Mesenchymal stem cell (in vitro differentiated cells and primary cell): ENCODE measurements at regions not wholly inside any gene's neighbourhood (a gene's known extent, or its start where the extent isn't known, plus 50 kb on each side); places are given as distances from the start of the nearest gene placed in this dataset.

Source experiments
- DNase-seq: peaks from one replicate; pipeline ENCODE4 v3.0.0-alpha.2; 2013
- H2AFZ ChIP-seq: one replicate; pipeline ENCODE4 v1.6.1; 2013; ENCODE audit warnings: low read depth, mild to moderate bottlenecking, control low read depth, inconsistent platforms, low read length, moderate library complexity
- H2AK5ac ChIP-seq: 2 replicates; pipeline ENCODE4 v1.6.1; 2013; ENCODE audit warnings: low read length, moderate library complexity, mild to moderate bottlenecking, inconsistent platforms; ENCODE audit not compliant: severe bottlenecking
- H2BK120ac ChIP-seq: one replicate; pipeline ENCODE4 v1.6.1; 2013; ENCODE audit warnings: low read depth, mild to moderate bottlenecking, inconsistent platforms, low read length, moderate library complexity
- H2BK12ac ChIP-seq, 2 experiments: one replicate each; pipeline ENCODE4 v1.6.1; 2013; ENCODE audit warnings: inconsistent platforms in 2 of 2, low read length in 2 of 2, mild to moderate bottlenecking in 2 of 2, moderate library complexity in 2 of 2, control low read depth in 1 of 2
- H2BK15ac ChIP-seq: one replicate; pipeline ENCODE4 v1.6.1; 2013; ENCODE audit warnings: mild to moderate bottlenecking, low read depth, inconsistent platforms; ENCODE audit not compliant: poor library complexity, severe bottlenecking
- H2BK5ac ChIP-seq: 2 replicates; pipeline ENCODE4 v1.6.1; 2013; ENCODE audit warnings: low read depth, mild to moderate bottlenecking, low read length, control low read depth, inconsistent platforms; ENCODE audit not compliant: poor library complexity, severe bottlenecking
- H3K14ac ChIP-seq, 2 experiments: one replicate each; pipeline ENCODE4 v1.6.1; 2013; ENCODE audit warnings: inconsistent platforms in 2 of 2, low read length in 2 of 2, control low read depth in 1 of 2, mild to moderate bottlenecking in 1 of 2, moderate library complexity in 1 of 2
- H3K18ac ChIP-seq, 2 experiments: one replicate each; pipeline ENCODE4 v1.6.1; 2013; ENCODE audit warnings: inconsistent platforms in 2 of 2, low read length in 2 of 2, control low read depth in 1 of 2, low read depth in 1 of 2, mild to moderate bottlenecking in 1 of 2
- H3K23ac ChIP-seq, 2 experiments: one replicate each; pipeline ENCODE4 v1.6.1; 2013; ENCODE audit warnings: inconsistent platforms in 2 of 2, low read length in 2 of 2, mild to moderate bottlenecking in 2 of 2, moderate library complexity in 2 of 2, control low read depth in 1 of 2
- H3K27ac ChIP-seq: 2 replicates; pipeline ENCODE4 v1.5.1; 2013; ENCODE audit warnings: mild to moderate bottlenecking, moderate library complexity, low read length, control low read depth, inconsistent platforms; ENCODE audit not compliant: poor library complexity, severe bottlenecking
- H3K27me3 ChIP-seq, 2 experiments: 2 replicates each; pipeline versions ENCODE4 v1.6.1 to v1.7.0; 2013; ENCODE audit warnings: low read length in 2 of 2, mild to moderate bottlenecking in 2 of 2, moderate library complexity in 2 of 2, control low read depth in 1 of 2, inconsistent platforms in 1 of 2; ENCODE audit not compliant: control insufficient read depth in 1 of 2, insufficient read depth in 1 of 2
- H3K36me3 ChIP-seq, 2 experiments: 2 replicates each; pipeline versions ENCODE4 v1.6.1 to v1.7.0; 2013; ENCODE audit warnings: low read length in 2 of 2, control low read depth in 1 of 2, inconsistent platforms in 1 of 2, low read depth in 1 of 2, mild to moderate bottlenecking in 1 of 2; ENCODE audit not compliant: insufficient read depth in 2 of 2, control insufficient read depth in 1 of 2
- H3K4ac ChIP-seq, 2 experiments: one replicate each; pipeline ENCODE4 v1.6.1; 2013; ENCODE audit warnings: inconsistent platforms in 2 of 2, low read length in 2 of 2, mild to moderate bottlenecking in 2 of 2, moderate library complexity in 2 of 2, control low read depth in 1 of 2, low read depth in 1 of 2
- H3K4me1 ChIP-seq: 2 replicates; pipeline ENCODE4 v1.6.1; 2013; ENCODE audit warnings: low read depth, low read length, control low read depth; ENCODE audit not compliant: control insufficient read depth, insufficient read depth
- H3K4me2 ChIP-seq: 2 replicates; pipeline ENCODE4 v1.6.1; 2013; ENCODE audit warnings: low read length, mild to moderate bottlenecking, inconsistent platforms; ENCODE audit not compliant: poor library complexity, severe bottlenecking
- H3K4me3 ChIP-seq, 2 experiments: 2 replicates each; pipeline versions ENCODE4 v1.5.1 to v1.7.0; 2013; ENCODE audit warnings: low read length in 2 of 2, mild to moderate bottlenecking in 2 of 2, control low read depth in 1 of 2, low read depth in 1 of 2; ENCODE audit not compliant: insufficient read depth in 1 of 2
- H3K79me1 ChIP-seq: replicated peaks from 2 replicates; pipeline ENCODE4 v1.6.1; 2013; ENCODE audit warnings: mild to moderate bottlenecking, control low read depth, low read length, inconsistent platforms; ENCODE audit not compliant: poor library complexity, severe bottlenecking
- H3K9ac ChIP-seq: 2 replicates; pipeline ENCODE4 v1.7.0; 2013; ENCODE audit warnings: mild to moderate bottlenecking, low read length, moderate library complexity
- H3K9me3 ChIP-seq: 2 replicates; pipeline ENCODE4 v1.7.0; 2013; ENCODE audit warnings: mild to moderate bottlenecking, low read length; ENCODE audit not compliant: control insufficient read depth
- H4K8ac ChIP-seq: one replicate; pipeline ENCODE4 v1.6.1; 2013; ENCODE audit warnings: inconsistent platforms, mild to moderate bottlenecking, low read length, moderate library complexity
- H4K91ac ChIP-seq: one replicate; pipeline ENCODE4 v1.6.1; 2013; ENCODE audit warnings: mild to moderate bottlenecking, low read length, inconsistent platforms
- WGBS: methylation state at CpG from one replicate; pipeline ENCODE4 v1.1.7; 2013; ENCODE audit warnings: mixed read lengths; 5-methylcytosine and 5-hydroxymethylcytosine counted together

DNA sequence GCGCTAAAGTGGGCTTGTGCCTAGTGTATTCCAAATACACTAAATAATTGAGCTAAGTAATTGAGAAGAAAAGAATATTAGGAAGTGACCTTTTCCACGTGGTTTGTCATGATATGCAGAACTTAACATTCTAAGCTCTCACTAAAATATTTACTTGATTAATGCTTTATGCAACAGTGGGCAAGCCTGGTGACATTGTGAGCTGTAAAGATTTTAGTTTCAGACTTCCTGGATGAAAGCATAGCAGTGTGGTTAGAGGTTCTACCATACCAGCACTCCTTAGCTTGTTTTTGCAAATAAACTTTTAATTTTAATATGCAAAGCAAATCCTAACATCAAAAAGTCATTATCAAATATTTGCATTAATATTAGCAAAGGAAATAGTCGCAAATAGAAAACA lies 1065.1 kb upstream of the SPRY2 start:
- H2BK120ac ChIP-seq, result no peak overlapping the region
- H4K91ac ChIP-seq, result no peak overlapping the region
- no peak overlapping the region for H3K14ac ChIP-seq
- no peak for DNase-seq
- H4K8ac ChIP-seq, result no peak overlapping the region
- no peak overlapping the region for H3K23ac ChIP-seq
- H2BK12ac ChIP-seq, result no peak overlapping the region
- no peak overlapping the region for H2BK5ac ChIP-seq
- WGBS, result no CpG with 5 or more reads among the region's 3 CpGs
- H2AK5ac ChIP-seq, result no peak overlapping the region
- H2AFZ ChIP-seq, result no peak overlapping the region
- no peak overlapping the region for H3K9ac ChIP-seq
- no peak overlapping the region for H3K4me2 ChIP-seq
- H3K18ac ChIP-seq, result no peak overlapping the region
- H3K4me1 ChIP-seq, result peaks cover 3% of the 10 kb centered on the region
- H3K36me3 ChIP-seq, result no peaks in the 10 kb centered on the region
- no peak overlapping the region for H3K4me3 ChIP-seq
- no peaks in the 10 kb centered on the region for H3K79me1 ChIP-seq
- no peaks in the 10 kb centered on the region for H3K9me3 ChIP-seq
- H2BK15ac ChIP-seq, result no peak overlapping the region
- H3K27me3 ChIP-seq, result no peaks in the 10 kb centered on the region
- H3K27ac ChIP-seq, result peak overlapping the region; percentile 72
- no peak overlapping the region for H3K4ac ChIP-seq

DNA sequence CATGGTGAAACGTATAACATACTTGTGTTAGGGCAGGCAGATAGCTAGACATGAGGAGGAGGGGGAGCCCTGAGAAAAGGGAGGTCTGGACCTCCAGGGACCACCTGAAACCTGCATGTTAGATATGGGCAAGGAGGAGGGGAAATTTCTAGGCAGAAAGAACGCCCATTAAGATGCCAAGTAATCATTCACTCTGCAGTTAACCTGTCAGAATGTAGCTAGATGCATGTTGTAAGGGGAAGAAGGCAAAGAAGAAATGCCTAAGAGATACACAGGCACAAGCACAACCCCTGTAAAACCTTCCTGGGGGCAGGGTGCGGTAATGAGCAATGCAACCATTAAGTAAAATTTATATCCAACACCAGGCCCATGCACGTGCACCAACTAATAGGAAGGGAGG lies 1055.3 kb upstream of the SPRY2 start:
- Histone ChIP-seq H3K14ac (no peak overlapping the region), H4K91ac (no peak overlapping the region), H2AK5ac (no peak overlapping the region), H3K9me3 (no peaks in the 10 kb centered on the region), H3K27ac (no peak overlapping the region), H3K4me3 (no peak overlapping the region), H3K18ac (no peak overlapping the region), H3K4me1 (no peaks in the 10 kb centered on the region), H3K4ac (no peak overlapping the region), H2BK5ac (no peak overlapping the region), H3K36me3 (no peaks in the 10 kb centered on the region), H2BK120ac (no peak overlapping the region), H3K79me1 (no peaks in the 10 kb centered on the region), H3K27me3 (no peaks in the 10 kb centered on the region), H3K23ac (no peak overlapping the region), H2AFZ (no peak overlapping the region), H3K9ac (no peak overlapping the region), H4K8ac (no peak overlapping the region), H2BK15ac (no peak overlapping the region), H2BK12ac (no peak overlapping the region), H3K4me2 (no peak overlapping the region)
- WGBS, result 82% methylated on average over 4 of the region's 4 CpGs
- no peak for DNase-seq

DNA sequence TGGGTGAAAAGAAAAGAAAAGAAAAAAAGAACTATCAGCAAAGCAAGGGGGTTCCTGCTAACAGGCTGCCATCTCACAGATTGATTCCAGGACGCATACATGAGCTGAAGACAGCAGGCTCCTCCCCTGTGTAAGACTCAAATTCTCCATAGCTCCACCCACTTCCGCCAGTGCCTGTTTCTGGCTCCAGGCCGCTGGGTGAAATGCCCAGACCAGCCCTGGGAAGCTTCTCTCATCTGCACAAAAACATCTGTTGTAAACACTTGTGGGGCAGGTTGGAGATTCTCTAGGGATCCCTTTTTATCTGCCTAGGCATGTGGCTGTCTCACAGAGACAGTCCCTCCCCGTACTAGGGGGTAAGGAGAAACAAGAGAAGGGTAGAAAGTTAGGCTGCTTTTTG lies 1054.4 kb upstream of the SPRY2 start:
- no peak overlapping the region for H2BK120ac ChIP-seq
- 17% methylated on average over 2 of the region's 4 CpGs for WGBS
- no peaks in the 10 kb centered on the region for H3K79me1 ChIP-seq
- H3K27ac ChIP-seq, result no peak overlapping the region
- H3K4ac ChIP-seq, result no peak overlapping the region
- H3K36me3 ChIP-seq, result no peaks in the 10 kb centered on the region
- no peak overlapping the region for H3K23ac ChIP-seq
- no peak overlapping the region for H4K91ac ChIP-seq
- no peak overlapping the region for H3K9ac ChIP-seq
- no peak overlapping the region for H2BK5ac ChIP-seq
- H4K8ac ChIP-seq, result no peak overlapping the region
- H3K4me3 ChIP-seq, result no peak overlapping the region
- no peak overlapping the region for H2AFZ ChIP-seq
- no peak overlapping the region for H2AK5ac ChIP-seq
- H2BK15ac ChIP-seq, result no peak overlapping the region
- no peaks in the 10 kb centered on the region for H3K27me3 ChIP-seq
- H3K18ac ChIP-seq, result no peak overlapping the region
- H2BK12ac ChIP-seq, result no peak overlapping the region
- H3K9me3 ChIP-seq, result no peaks in the 10 kb centered on the region
- peak; percentile 45 for DNase-seq
- H3K14ac ChIP-seq, result no peak overlapping the region
- no peaks in the 10 kb centered on the region for H3K4me1 ChIP-seq
- no peak overlapping the region for H3K4me2 ChIP-seq

DNA sequence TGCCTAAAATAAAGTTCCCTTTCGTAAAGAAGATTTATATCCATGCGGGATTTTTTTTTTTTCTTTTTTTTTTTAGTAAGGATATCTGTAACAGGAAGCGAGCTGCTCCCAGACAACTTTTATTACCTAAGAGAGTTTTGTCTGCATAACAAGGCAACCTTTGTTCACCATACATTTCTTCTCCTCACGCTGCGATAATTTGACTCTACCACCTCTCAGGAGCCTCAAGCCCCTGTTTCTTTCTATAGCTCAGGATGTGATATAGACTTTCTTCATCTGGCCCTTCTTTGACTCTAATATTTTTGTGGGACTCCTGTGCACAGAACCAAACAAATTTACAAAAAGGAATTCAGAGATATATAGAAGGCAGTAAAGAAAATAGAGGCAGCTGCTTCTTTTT lies 1053.7 kb upstream of the SPRY2 start:
- H3K18ac ChIP-seq, result no peak overlapping the region

More for the DNA sequence above, 1053.7 kb upstream of the SPRY2 start:
- H3K27me3 ChIP-seq, result no peaks in the 10 kb centered on the region
- H2BK120ac ChIP-seq, result no peak overlapping the region
- no peaks in the 10 kb centered on the region for H3K36me3 ChIP-seq
- no peak overlapping the region for H3K4me2 ChIP-seq
- no peak overlapping the region for H3K23ac ChIP-seq
- no peak overlapping the region for H2BK5ac ChIP-seq
- H3K79me1 ChIP-seq, result no peaks in the 10 kb centered on the region
- no peak overlapping the region for H2BK12ac ChIP-seq
- H2BK15ac ChIP-seq, result no peak overlapping the region
- H4K8ac ChIP-seq, result no peak overlapping the region
- no peak overlapping the region for H3K4me3 ChIP-seq
- H4K91ac ChIP-seq, result no peak overlapping the region
- no peak overlapping the region for H3K4ac ChIP-seq
- H2AFZ ChIP-seq, result no peak overlapping the region
- no peak overlapping the region for H3K9ac ChIP-seq
- no peak overlapping the region for H3K14ac ChIP-seq
- no peaks in the 10 kb centered on the region for H3K4me1 ChIP-seq
- no peak overlapping the region for H2AK5ac ChIP-seq
- H3K27ac ChIP-seq, result no peak overlapping the region
- 44% methylated on average over 3 of the region's 5 CpGs for WGBS
- no peaks in the 10 kb centered on the region for H3K9me3 ChIP-seq
- no peak for DNase-seq
